ENCODE measurements at regions not wholly inside any gene's neighbourhood (a gene's known extent, or its start where the extent isn't known, plus 50 kb on each side); places are given as distances from the start of the nearest gene placed in this dataset.

DNA sequence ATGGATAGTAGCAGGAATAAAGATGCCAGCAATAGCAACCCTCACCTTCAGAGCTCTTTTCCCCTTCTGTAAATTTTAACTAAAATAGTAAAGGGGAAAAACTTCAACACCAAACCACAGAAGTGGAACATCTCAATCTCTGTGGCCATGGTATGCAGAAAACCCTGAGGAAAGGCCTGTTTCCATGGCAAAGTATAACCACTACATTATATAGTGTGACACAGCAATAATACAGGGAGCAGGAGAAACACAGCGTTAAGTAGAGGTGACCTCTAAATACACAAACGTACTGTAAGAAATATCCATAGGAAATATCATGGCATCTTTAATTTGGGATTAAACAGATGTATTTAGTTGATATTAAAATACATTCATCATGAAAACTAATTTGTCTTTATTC lies 106.4 kb downstream of the SLC24A2 start:
- no peak overlapping the region for H3K4me3 ChIP-seq (replicated peaks in 1 of 2; ENCODE audit: low read depth in 2 of 2, low read length in 2 of 2)
- no peak for DNase-seq (ENCODE audit: low read depth in 2 of 2)
- TF ChIP-seq, protein P1, sequence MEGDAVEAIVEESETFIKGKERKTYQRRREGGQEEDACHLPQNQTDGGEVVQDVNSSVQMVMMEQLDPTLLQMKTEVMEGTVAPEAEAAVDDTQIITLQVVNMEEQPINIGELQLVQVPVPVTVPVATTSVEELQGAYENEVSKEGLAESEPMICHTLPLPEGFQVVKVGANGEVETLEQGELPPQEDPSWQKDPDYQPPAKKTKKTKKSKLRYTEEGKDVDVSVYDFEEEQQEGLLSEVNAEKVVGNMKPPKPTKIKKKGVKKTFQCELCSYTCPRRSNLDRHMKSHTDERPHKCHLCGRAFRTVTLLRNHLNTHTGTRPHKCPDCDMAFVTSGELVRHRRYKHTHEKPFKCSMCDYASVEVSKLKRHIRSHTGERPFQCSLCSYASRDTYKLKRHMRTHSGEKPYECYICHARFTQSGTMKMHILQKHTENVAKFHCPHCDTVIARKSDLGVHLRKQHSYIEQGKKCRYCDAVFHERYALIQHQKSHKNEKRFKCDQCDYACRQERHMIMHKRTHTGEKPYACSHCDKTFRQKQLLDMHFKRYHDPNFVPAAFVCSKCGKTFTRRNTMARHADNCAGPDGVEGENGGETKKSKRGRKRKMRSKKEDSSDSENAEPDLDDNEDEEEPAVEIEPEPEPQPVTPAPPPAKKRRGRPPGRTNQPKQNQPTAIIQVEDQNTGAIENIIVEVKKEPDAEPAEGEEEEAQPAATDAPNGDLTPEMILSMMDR (IDR thresholded peaks at IDR 0.05; ENCODE audit: low read depth, low read length), result no peak

DNA sequence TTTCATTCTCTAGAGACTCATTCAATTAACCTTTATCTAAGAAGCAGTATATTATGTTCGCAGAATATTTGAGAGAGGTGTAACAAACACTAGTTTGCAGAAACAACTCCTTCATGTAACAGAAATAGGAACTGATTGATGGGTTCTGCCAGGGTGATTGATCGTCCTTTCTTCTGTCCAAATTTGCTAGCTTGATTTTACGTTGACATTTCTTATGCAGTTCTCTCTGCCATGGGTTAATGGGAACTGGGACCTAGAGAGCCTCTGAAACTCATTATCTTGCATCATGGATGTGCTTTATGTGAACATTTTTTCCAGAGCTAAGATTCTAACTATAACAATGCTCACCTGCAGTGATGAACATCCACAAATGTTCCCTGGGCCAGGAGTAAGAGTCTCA lies 107.0 kb downstream of the SLC24A2 start:
- TF ChIP-seq, protein P1 (IDR thresholded peaks at IDR 0.05; ENCODE audit: low read depth, low read length), result no peak
- H3K4me3 ChIP-seq (replicated peaks in 1 of 2; ENCODE audit: low read depth in 2 of 2, low read length in 2 of 2), result no peak overlapping the region

DNA sequence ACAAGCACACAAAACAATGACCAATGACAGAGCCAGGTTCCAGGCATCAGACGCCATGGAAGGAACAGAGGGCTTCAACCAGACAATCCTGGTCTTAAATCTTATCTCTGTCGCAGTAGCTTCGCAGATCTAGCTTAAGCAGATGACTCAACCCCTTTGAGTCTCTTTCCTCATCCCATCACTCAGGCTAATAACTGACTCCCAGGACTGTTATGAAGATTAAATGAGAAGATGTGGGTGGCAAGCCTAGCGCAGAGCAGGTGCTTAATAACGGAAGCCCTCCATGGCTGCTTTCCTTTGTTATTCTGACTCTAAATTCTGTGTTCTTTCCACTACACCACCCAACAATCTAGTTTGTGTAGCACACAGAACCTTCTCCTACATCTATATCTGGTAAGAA lies 110.9 kb downstream of the SLC24A2 start:
- no peak overlapping the region for H3K4me3 ChIP-seq (replicated peaks in 1 of 2; ENCODE audit: low read depth in 2 of 2, low read length in 2 of 2)
- TF ChIP-seq, protein P1 (IDR thresholded peaks at IDR 0.05; ENCODE audit: low read depth, low read length), result no peak
- no peak for DNase-seq (ENCODE audit: low read depth in 2 of 2)

More for the DNA sequence above, 107.0 kb downstream of the SLC24A2 start:
- no peak for DNase-seq (ENCODE audit: low read depth in 2 of 2)

DNA sequence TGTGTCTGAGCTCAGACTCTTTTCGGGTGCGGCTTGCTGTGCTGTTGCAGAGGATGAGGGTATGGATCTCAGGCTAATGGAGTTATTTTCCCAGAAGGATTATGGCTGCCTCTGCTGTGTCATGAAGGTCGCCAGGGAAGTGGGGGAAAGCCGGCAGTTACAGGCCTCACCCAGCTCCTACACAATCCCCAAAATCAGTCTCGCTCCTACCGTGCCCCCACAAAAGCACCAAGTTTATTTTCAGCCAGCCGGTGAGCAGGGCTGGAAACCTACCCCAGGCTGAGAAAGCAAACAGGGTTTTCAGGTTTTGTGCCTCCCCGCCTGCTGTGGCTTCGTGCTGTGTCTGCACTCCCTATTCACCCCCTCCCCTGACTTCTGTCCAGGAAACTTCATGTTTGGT lies 113.3 kb downstream of the SLC24A2 start:
- DNase-seq (ENCODE audit: low read depth in 2 of 2), result no peak
- TF ChIP-seq, protein P1 (IDR thresholded peaks at IDR 0.05; ENCODE audit: low read depth, low read length), result no peak
- no peak overlapping the region for H3K4me3 ChIP-seq (replicated peaks in 1 of 2; ENCODE audit: low read depth in 2 of 2, low read length in 2 of 2)

DNA sequence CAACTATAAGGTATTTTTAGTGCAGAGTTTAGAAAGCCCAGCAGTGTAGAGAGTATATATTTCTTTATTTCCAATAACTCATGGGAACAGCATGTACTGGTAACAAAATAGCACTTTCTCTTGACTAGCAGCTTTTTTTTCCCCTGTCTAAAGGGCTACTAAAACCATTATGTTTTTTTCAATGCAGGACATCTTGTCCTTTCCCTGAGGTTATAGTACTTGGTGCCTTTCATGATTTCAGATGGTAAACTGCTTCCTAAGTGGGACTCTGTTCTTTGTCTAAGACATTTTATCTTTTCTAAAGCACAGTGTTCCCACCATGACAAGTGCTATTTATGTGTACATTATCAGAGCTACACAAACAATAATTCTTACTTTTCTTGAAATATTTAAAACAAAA lies 122.3 kb downstream of the SLC24A2 start:
- TF ChIP-seq, protein P1 (IDR thresholded peaks at IDR 0.05; ENCODE audit: low read depth, low read length), result no peak
- no peak for DNase-seq (ENCODE audit: low read depth in 2 of 2)

DNA sequence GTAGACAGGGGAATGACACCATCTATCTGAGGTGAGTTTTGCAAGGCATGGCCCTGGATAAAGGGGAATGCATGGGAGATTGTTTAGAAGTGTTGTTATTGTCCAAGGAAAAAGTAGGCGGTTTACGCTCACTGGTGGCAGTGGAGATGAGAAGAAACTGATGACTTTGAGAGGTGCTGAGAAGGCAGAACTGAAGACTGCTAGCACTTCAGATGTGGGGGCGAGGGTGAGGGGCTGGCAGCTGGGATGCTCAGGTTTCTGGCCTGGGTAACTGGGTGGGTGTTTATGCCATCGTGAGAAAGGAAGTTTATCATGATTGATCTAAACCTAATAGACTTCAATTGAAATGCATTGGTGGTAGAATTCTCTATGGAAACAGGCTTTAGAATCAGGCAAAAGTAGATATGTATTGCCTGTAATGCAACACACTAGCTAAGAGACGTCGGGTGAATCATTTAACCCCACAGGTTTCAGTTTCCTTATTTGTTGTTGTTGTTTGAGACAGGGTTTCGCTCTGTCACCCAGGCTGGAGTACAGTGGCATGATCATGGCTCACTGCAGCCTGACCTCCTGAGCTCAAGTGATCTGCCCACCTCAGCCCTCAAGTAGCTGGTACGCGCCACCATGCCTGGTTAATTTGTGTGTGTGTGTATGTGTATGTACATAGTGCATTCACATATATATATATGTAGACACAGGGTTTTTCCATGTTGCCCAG lies 123.5 kb downstream of the SLC24A2 start:
- no peak overlapping the region for H3K4me3 ChIP-seq (replicated peaks in 1 of 2; ENCODE audit: low read depth in 2 of 2, low read length in 2 of 2)
- TF ChIP-seq, protein P1 (IDR thresholded peaks at IDR 0.05; ENCODE audit: low read depth, low read length), result no peak
- DNase-seq (ENCODE audit: low read depth in 2 of 2), result no peak

More for the DNA sequence above, 122.3 kb downstream of the SLC24A2 start:
- H3K4me3 ChIP-seq (replicated peaks in 1 of 2; ENCODE audit: low read depth in 2 of 2, low read length in 2 of 2), result no peak overlapping the region

DNA sequence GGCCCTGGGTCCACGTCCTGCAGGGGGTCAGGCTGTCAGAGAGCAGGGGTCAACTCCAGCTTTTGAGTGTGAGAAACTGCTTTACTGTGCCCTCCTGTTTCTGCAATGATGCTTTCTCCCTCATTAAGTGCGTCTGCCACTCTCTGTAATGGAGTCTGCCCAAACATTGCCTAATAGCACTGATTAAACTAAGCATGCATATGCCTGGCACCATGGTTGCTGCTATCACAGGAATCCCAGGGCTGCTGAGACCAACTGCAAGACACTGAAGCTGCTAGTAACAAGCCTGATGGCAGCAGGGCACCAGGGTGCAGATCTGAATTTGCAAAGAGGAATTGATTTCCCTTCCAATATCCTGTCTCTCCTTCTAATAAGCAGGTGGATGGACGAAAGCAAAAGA lies 125.3 kb downstream of the SLC24A2 start:
- no peak for DNase-seq (ENCODE audit: low read depth in 2 of 2)
- H3K4me3 ChIP-seq (replicated peaks in 1 of 2; ENCODE audit: low read depth in 2 of 2, low read length in 2 of 2), result no peak overlapping the region
- TF ChIP-seq, protein P1 (IDR thresholded peaks at IDR 0.05; ENCODE audit: low read depth, low read length), result no peak

All from cardiac fibroblast (primary cell).